GM18873 (cell line): ENCODE measurements at regions not wholly inside any gene's neighbourhood (a gene's known extent, or its start where the extent isn't known, plus 50 kb on each side); places are given as distances from the start of the nearest gene placed in this dataset.
"Not testable (repeated sequence)": the region's sequence is repeated elsewhere in the genome, so short reads cannot be mapped to it uniquely, and the experiment has no call there.

Experiments
- ATAC-seq: cut with Tn5 transposase; IDR thresholded peaks from one replicate; pipeline ENCODE4 v1.9.1; 2021; ENCODE audit warnings: mild to moderate bottlenecking, moderate library complexity, moderate number of reproducible peaks; ENCODE audit not compliant: unreplicated experiment, low FRiP score

GRCh38 chr2:13725945-13726344 lies 906.6 kb upstream of the LRATD1 start:
- ATAC-seq, result no peak

- ATAC-seq, result no peak
Observed at GRCh38 chr2:13745330-13745729, 887.2 kb upstream of the LRATD1 start.

GRCh38 chr2:13751955-13752354 lies 880.6 kb upstream of the LRATD1 start:
- no peak for ATAC-seq

GRCh38 chr2:13758412-13758811 lies 874.1 kb upstream of the LRATD1 start:
- ATAC-seq, result no peak

GRCh38 chr2:13768274-13768673 lies 864.2 kb upstream of the LRATD1 start:
- no peak for ATAC-seq

- ATAC-seq, result no peak
Observed at GRCh38 chr2:13770279-13770678, 862.2 kb upstream of the LRATD1 start.

GRCh38 chr2:13779996-13780395 lies 852.5 kb upstream of the LRATD1 start:
- no peak for ATAC-seq

- ATAC-seq, result no peak
Observed at GRCh38 chr2:13791019-13791547, 841.4 kb upstream of the LRATD1 start.

- ATAC-seq, result no peak
Observed at GRCh38 chr2:13806539-13806938, 826.0 kb upstream of the LRATD1 start.

- ATAC-seq, result no peak
Observed at GRCh38 chr2:13813236-13813635, 819.3 kb upstream of the LRATD1 start.

- ATAC-seq, result no peak
Observed at GRCh38 chr2:13818002-13818401, 814.5 kb upstream of the LRATD1 start.

GRCh38 chr2:13819896-13820295 lies 812.6 kb upstream of the LRATD1 start:
- no peak for ATAC-seq

- no peak for ATAC-seq
Observed at GRCh38 chr2:13821255-13821880, 811.1 kb upstream of the LRATD1 start.

GRCh38 chr2:13822365-13822764 lies 810.2 kb upstream of the LRATD1 start:
- ATAC-seq, result no peak

- ATAC-seq, result no peak
Observed at GRCh38 chr2:13826314-13826853, 806.1 kb upstream of the LRATD1 start.

- ATAC-seq, result no peak
Observed at GRCh38 chr2:13858626-13859025, 773.9 kb upstream of the LRATD1 start.

- not testable (repeated sequence) for ATAC-seq
Observed at GRCh38 chr2:13868275-13868674, 764.2 kb upstream of the LRATD1 start.

GRCh38 chr2:13876491-13877037 lies 756.0 kb upstream of the LRATD1 start:
- no peak for ATAC-seq

GRCh38 chr2:13877571-13877970 lies 754.9 kb upstream of the LRATD1 start:
- ATAC-seq, result no peak

GRCh38 chr2:13884291-13884976 lies 748.1 kb upstream of the LRATD1 start:
- no peak for ATAC-seq

- ATAC-seq, result no peak
Observed at GRCh38 chr2:13901526-13901925, 731.0 kb upstream of the LRATD1 start.
